ENCODE measurements at regions not wholly inside any gene's neighbourhood (a gene's known extent, or its start where the extent isn't known, plus 50 kb on each side); places are given as distances from the start of the nearest gene placed in this dataset.
"Not testable (repeated sequence)": the region's sequence is repeated elsewhere in the genome, so short reads cannot be mapped to it uniquely, and the experiment has no call there.

GRCh38 chr3:1456781-1457311 is 364.0 kb downstream of the CNTN6 start:
- no peak for DNase-seq

GRCh38 chr3:1462371-1462770 is 369.5 kb downstream of the CNTN6 start:
- no peak for DNase-seq

GRCh38 chr3:1462856-1463450 is 370.1 kb downstream of the CNTN6 start:
- no peak for DNase-seq

- DNase-seq, result not testable (repeated sequence)
Measured at GRCh38 chr3:1465091-1465490, 372.3 kb downstream of the CNTN6 start.

GRCh38 chr3:1468145-1468544 is 375.3 kb downstream of the CNTN6 start:
- DNase-seq, result no peak

GRCh38 chr3:1469248-1469647 is 376.4 kb downstream of the CNTN6 start:
- DNase-seq, result no peak

GRCh38 chr3:1469687-1470086 is 376.9 kb downstream of the CNTN6 start:
- DNase-seq, result no peak

- DNase-seq, result no peak
Measured at GRCh38 chr3:1477669-1478068, 384.8 kb downstream of the CNTN6 start.

GRCh38 chr3:1495466-1495865 is 402.6 kb downstream of the CNTN6 start:
- no peak for DNase-seq

- DNase-seq, result no peak
Measured at GRCh38 chr3:1499694-1500093, 406.9 kb downstream of the CNTN6 start.

- no peak for DNase-seq
Measured at GRCh38 chr3:1501406-1502115, 408.7 kb downstream of the CNTN6 start.

GRCh38 chr3:1506090-1506489 is 413.3 kb downstream of the CNTN6 start:
- no peak for DNase-seq

GRCh38 chr3:1513662-1514061 is 420.8 kb downstream of the CNTN6 start:
- DNase-seq, result no peak

- DNase-seq, result no peak
Measured at GRCh38 chr3:1515882-1516281, 423.1 kb downstream of the CNTN6 start.

- no peak for DNase-seq
Measured at GRCh38 chr3:1527786-1528185, 435.0 kb downstream of the CNTN6 start.

GRCh38 chr3:1528621-1529020 is 435.8 kb downstream of the CNTN6 start:
- DNase-seq, result no peak

GRCh38 chr3:1529676-1530075 is 436.9 kb downstream of the CNTN6 start:
- DNase-seq, result no peak

GRCh38 chr3:1531981-1532380 is 439.2 kb downstream of the CNTN6 start:
- no peak for DNase-seq

GRCh38 chr3:1532935-1533606 is 440.2 kb downstream of the CNTN6 start:
- DNase-seq, result no peak

- no peak for DNase-seq
Measured at GRCh38 chr3:1533763-1534162, 440.9 kb downstream of the CNTN6 start.

- no peak for DNase-seq
Measured at GRCh38 chr3:1534252-1534651, 441.4 kb downstream of the CNTN6 start.

- DNase-seq, result no peak
Measured at GRCh38 chr3:1535361-1535760, 442.5 kb downstream of the CNTN6 start.

GRCh38 chr3:1540686-1541085 is 447.9 kb downstream of the CNTN6 start:
- DNase-seq, result no peak

GRCh38 chr3:1551741-1552140 is 458.9 kb downstream of the CNTN6 start:
- DNase-seq, result no peak

All from activated CD4-positive, alpha-beta T cell treated with anti-CD3 and anti-CD28 coated beads, Interleukin-2, Interleukin-6, amounts not matched to agents 100 ng/mL and 50 ng/mL, durations not matched to agents 16 hours and 8 hours (primary cell).